GM19239 (cell line): ENCODE measurements at regions not wholly inside any gene's neighbourhood (a gene's known extent, or its start where the extent isn't known, plus 50 kb on each side); places are given as distances from the start of the nearest gene placed in this dataset.

Source experiments
- DNase-seq: peaks from one replicate; pipeline ENCODE4 v3.0.0; 2011; ENCODE audit warnings: low spot score; ENCODE audit not compliant: insufficient read length
- FAIRE-seq: peaks from 2 replicates; lab custom pipeline; 2011; peaks lifted over from hg19 to GRCh38; lab: Jason Lieb, UNC

DNA sequence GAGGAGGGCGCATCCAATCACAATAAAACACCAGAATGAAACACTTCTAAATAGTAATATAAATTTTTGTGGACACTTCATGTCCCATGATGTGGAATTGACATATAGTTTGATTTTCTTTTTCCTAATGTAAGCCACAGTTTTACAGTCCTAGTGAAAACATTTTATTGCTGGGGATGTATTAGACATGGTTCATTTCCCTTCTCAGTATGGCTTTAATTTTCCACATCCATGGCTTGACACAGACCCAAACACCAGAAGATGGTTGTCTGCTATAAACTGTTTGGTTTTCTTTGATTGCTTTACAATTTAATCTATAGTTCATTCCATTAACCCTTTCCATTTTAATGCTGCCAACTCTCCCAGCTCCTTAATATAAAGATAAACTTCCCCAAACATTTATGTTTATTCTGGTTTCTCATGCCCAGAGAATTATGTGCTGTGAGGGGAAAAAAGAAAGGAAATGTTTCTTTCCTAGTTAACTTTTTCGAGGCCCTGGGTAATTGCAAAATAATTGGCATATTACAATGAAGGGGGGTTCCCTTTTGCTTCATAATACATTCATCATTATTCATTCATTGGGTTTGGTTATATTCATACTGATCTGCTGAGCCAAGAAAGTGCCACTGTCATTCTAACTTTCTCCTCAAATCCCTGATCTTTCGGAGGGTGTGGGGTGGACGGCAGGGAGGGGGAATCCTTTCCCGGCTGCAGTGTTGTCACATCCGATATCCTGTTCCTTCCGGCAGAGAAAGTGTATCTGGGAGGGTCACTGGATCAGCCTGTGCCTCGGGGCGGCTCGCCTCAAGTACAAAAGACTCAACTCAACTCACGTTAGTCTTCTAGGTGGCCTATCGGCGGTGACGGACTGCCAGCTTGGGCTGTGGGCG lies 127.6 kb upstream of the TFAP2D start:
- FAIRE-seq (no peak), DNase-seq (no peak)

- DNase-seq: no peak
- no peak for FAIRE-seq
These were observed 127.0 kb upstream of the TFAP2D start for GRCh38 chr6:50586331-50586675.

DNA sequence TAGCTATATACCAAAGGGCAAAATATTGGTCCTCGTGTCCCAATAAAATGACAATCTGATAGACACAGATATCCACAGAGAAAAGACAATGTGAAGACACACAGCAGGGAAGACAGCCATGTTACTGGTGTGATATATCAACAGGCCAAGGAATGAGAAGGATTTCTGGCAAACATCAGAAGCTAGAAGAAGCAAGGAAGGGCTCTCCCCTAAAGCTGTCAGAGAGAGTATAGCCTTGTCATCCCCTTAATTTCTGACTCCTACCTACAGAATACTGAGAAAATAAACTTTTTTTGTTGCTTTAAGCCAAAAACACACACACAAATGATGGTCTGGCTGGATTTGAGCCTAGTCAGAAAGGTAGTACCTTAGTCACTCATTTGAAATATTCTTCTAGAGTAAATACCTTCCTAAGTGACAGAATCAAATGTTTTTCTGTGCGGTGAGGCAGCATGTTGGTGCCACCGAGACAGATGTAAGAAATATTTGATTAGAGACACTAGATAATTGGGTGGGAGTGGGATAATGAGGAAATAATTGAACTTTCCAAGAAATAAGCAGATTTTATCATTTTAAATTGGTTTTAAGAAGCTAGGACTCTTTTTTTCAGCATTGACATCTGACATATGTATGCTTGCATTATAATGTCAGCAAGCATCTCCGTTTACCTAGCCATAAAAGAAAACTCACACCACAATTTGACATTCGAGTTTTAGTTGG lies 123.4 kb upstream of the TFAP2D start:
- FAIRE-seq: no peak
- no peak for DNase-seq

GRCh38 chr6:50591135-50591534 lies 122.2 kb upstream of the TFAP2D start:
- no peak for DNase-seq
- FAIRE-seq: no peak

GRCh38 chr6:50600280-50600679 lies 113.0 kb upstream of the TFAP2D start:
- FAIRE-seq: no peak

DNA sequence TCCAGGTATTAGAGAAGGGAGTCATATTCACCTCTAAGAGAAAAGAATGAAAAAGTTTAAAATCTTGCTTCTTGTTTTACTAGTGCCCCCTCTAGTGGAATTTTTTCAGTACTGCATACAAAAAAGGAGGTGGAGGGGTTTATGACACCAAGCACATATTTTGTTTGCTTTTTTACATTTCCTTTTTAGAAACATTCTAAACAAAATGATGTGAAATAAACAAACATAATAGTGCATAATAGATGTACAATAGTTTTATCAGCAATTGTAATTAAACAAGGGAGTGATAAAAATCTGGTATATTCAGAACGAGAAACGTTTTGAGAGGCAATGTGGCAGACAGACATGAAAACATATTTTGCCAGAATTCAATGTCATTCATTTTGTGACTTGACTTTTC lies 111.0 kb upstream of the TFAP2D start:
- peak; percentile 68 for FAIRE-seq

More at GRCh38 chr6:50600280-50600679, 113.0 kb upstream of the TFAP2D start:
- DNase-seq: no peak

GRCh38 chr6:50608421-50608820 lies 104.9 kb upstream of the TFAP2D start:
- DNase-seq: no peak
- no peak for FAIRE-seq

More for the DNA sequence above, 111.0 kb upstream of the TFAP2D start:
- DNase-seq: no peak

DNA sequence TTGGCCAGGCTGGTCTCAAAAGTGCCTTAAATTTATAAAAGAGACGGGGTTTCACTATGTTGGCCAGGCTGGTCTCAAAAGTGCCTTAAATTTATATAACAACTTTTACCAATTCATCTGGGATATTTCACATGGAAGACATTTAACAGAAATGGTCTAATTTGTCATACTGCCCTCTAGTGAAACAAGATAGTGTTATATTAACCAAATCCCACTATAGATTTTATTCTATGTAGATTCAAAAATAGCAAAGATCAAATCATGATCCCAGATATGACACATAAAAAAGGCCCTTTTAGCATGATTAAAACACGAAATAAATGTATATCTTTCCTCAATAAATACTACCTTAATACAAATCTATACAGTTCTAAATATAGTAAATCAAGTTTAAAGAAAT lies 102.8 kb upstream of the TFAP2D start:
- FAIRE-seq: no peak
- no peak for DNase-seq

DNA sequence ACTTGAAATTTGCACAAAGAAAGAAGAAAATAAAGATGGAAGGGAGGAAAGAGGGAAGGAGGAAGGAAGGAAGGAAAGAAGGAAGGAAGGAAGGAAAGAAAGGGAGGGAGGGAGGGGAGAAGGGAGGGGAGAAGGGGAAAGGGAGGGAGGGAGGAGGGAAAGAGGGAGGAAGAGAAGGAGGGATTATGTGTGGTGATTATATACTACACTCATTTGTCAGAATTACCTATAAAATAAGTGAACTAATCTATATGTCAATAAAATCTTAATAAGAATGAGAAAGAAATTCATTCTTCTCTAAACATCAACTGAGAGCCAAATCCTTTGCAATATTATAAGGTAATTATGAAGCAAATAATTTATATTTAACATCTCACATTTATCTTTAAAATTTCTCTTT lies 77.9 kb upstream of the TFAP2D start:
- DNase-seq: no peak
- FAIRE-seq: no peak

DNA sequence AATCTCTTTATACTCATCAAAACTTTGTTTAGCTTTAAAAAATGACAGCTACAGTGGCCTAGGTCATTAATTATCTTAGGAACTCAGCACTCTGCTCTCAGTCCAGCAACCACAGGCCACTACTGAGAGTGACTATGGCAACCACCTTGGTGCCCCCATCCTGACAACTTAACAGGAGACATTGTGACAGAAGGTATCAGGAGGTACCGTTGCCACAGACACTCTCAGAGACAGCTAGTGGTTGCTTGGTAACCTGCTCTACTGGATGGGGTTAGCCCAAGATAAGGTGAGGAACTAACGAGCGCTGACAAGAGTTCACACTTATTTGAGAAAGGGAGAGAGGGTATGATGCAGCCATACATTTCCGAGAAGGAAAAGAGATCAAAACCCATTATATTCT lies 76.1 kb upstream of the TFAP2D start:
- DNase-seq (no peak), FAIRE-seq (no peak)

GRCh38 chr6:50649086-50649485 lies 64.2 kb upstream of the TFAP2D start:
- FAIRE-seq: no peak
- DNase-seq: no peak

GRCh38 chr6:50653253-50653652 lies 60.1 kb upstream of the TFAP2D start:
- no peak for FAIRE-seq
- DNase-seq: no peak

GRCh38 chr6:50654155-50654554 lies 59.2 kb upstream of the TFAP2D start:
- FAIRE-seq: no peak
- DNase-seq: no peak

GRCh38 chr6:50655848-50656453 lies 57.4 kb upstream of the TFAP2D start:
- no peak for FAIRE-seq
- peak; percentile 3 for DNase-seq

GRCh38 chr6:50657513-50657912 lies 55.8 kb upstream of the TFAP2D start:
- FAIRE-seq (no peak), DNase-seq (no peak)

DNA sequence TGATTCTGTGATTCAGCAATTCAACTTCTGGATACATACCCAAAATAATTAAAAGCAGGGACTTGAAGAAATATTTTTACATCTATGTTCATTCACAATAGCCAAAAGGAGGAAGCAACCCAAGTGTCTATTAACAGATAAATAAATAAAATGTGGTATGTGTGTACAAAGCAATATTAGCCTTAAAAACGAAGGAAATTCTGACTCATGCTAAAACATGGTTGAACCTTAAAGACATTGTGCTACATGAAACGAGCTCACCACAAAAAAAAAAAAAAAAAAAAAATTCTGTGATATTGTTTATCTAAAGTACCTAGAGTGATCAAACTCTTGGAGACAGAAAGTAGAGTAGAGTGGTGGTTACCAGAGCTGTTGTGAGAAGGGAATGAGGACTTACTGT lies 54.8 kb upstream of the TFAP2D start:
- FAIRE-seq (no peak), DNase-seq (no peak)

- FAIRE-seq: no peak
- DNase-seq: no peak
These were observed 51.7 kb upstream of the TFAP2D start for GRCh38 chr6:50661636-50662035.
